ENCODE measurements at regions not wholly inside any gene's neighbourhood (a gene's known extent, or its start where the extent isn't known, plus 50 kb on each side); places are given as distances from the start of the nearest gene placed in this dataset.

DNA sequence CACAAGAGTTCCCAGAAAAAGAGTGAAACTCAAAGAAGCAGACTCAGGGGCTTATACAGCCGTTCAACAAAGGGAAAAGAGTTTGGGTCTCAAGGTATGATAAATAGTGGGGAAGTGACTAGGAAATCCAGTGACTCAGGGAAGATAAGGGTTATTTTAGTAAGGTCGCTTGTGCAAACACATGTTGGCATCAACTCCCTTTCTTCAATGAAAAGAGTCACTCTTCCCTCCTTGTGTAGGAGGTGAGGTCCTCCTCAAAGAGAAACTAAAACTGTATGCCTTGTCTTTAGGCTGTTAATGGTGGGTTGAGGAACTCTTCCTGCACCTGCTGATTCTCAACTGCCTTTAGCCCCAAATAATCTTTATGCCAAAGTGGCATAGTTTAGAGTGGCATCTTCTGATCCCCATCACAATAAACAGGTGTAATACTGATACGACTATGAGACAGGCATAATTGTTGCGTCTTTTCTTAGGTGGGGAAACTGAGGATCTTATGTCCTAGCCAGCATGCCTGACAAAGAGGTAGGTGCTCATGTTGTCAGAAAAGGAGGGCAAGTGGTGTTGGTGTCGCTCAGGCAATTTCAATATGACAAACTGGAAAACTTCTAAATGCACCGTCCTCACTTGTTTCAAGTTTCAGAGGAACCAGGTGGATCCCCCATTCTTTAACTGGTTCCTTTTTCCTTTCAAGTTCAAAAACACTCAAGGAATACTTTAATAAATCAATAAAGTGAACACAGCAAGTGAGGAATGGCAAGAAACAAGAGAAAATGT is 294.1 kb upstream of the RUNX1 start:
- in situ Hi-C loops (cut with MboI; ENCODE audit: low sequenced_read_pairs in 4 of 4) (no loop called here), intact Hi-C loops (cut with DNase I; ENCODE audit: low total_unique reads) (no loop called here)
- no peaks in the 10 kb centered on the region for H3K4me1 ChIP-seq
- no peaks in the 10 kb centered on the region for H3K9me3 ChIP-seq
- DNase-seq, result no peak
- ATAC-seq, result no peak
- H3K36me3 ChIP-seq, result no peaks in the 10 kb centered on the region
- no peak overlapping the region for H3K27ac ChIP-seq
- H3K4me3 ChIP-seq, result no peak overlapping the region
- no peak for TF ChIP-seq POLR2A (IDR thresholded peaks at IDR 0.05)
- TF ChIP-seq, protein P1, sequence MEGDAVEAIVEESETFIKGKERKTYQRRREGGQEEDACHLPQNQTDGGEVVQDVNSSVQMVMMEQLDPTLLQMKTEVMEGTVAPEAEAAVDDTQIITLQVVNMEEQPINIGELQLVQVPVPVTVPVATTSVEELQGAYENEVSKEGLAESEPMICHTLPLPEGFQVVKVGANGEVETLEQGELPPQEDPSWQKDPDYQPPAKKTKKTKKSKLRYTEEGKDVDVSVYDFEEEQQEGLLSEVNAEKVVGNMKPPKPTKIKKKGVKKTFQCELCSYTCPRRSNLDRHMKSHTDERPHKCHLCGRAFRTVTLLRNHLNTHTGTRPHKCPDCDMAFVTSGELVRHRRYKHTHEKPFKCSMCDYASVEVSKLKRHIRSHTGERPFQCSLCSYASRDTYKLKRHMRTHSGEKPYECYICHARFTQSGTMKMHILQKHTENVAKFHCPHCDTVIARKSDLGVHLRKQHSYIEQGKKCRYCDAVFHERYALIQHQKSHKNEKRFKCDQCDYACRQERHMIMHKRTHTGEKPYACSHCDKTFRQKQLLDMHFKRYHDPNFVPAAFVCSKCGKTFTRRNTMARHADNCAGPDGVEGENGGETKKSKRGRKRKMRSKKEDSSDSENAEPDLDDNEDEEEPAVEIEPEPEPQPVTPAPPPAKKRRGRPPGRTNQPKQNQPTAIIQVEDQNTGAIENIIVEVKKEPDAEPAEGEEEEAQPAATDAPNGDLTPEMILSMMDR (IDR thresholded peaks at IDR 0.05 in 4 of 5, conservative IDR thresholded peaks at IDR 0.05 in 1 of 5), result no peak
- no peaks in the 10 kb centered on the region for H3K27me3 ChIP-seq

DNA sequence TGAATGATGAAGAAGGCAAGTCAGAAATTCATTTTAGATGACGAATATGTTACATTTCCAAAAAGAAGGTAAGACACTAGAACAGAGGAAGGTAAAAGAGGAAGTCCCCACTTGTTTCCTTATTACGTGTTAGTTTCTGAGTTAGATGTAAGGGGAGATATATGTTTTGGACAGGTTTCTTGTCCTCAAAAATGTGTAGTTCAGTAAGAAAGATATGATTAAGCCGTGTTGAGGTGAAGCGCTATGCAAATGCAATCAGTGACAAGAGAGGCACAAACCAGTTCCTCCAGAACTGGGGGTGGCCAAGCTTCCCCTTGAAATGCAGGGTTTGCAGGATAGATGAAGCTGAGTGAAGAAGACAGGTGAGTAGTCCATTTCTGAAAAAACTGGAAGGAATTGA is 293.3 kb upstream of the RUNX1 start:
- Histone ChIP-seq H3K27ac (no peak overlapping the region), H3K27me3 (no peaks in the 10 kb centered on the region), H3K9me3 (no peaks in the 10 kb centered on the region), H3K4me1 (no peaks in the 10 kb centered on the region), H3K36me3 (no peaks in the 10 kb centered on the region), H3K4me3 (no peak overlapping the region)
- intact Hi-C loops (cut with DNase I; ENCODE audit: low total_unique reads) (no loop called here), in situ Hi-C loops (cut with MboI; ENCODE audit: low sequenced_read_pairs in 4 of 4) (no loop called here)
- no peak for ATAC-seq
- DNase-seq, result no peak
- no peak for TF ChIP-seq POLR2A (IDR thresholded peaks at IDR 0.05)
- TF ChIP-seq, protein P1 (IDR thresholded peaks at IDR 0.05 in 4 of 5, conservative IDR thresholded peaks at IDR 0.05 in 1 of 5), result no peak

DNA sequence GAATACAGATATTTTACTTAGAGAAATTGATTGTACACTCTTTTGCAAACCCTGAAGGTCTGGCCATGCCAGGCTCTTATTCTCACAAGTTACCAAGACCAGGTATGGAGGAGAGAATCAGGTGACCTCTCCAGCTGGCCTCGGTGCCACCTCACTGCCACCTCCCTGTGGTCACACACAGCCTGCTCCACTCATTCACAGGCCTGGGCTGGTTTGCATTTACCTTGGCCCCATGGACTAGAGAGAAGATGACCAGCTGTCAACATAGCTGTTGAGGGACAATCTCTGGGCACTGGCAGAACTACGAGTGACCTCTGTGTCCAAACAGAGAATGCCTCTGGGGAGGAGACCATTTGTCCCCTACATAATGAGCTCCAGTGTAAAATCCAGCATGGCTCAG is 291.2 kb upstream of the RUNX1 start:
- DNase-seq (no peak), ATAC-seq (no peak)
- H3K36me3 ChIP-seq, result no peaks in the 10 kb centered on the region
- no peak overlapping the region for H3K27ac ChIP-seq
- H3K9me3 ChIP-seq, result no peaks in the 10 kb centered on the region
- intact Hi-C loops (cut with DNase I; ENCODE audit: low total_unique reads) (no loop called here), in situ Hi-C loops (cut with MboI; ENCODE audit: low sequenced_read_pairs in 4 of 4) (no loop called here)
- no peaks in the 10 kb centered on the region for H3K4me1 ChIP-seq
- H3K4me3 ChIP-seq, result no peak overlapping the region
- TF ChIP-seq, protein P1 (IDR thresholded peaks at IDR 0.05 in 4 of 5, conservative IDR thresholded peaks at IDR 0.05 in 1 of 5), result no peak
- TF ChIP-seq POLR2A (IDR thresholded peaks at IDR 0.05), result no peak
- H3K27me3 ChIP-seq, result no peaks in the 10 kb centered on the region

DNA sequence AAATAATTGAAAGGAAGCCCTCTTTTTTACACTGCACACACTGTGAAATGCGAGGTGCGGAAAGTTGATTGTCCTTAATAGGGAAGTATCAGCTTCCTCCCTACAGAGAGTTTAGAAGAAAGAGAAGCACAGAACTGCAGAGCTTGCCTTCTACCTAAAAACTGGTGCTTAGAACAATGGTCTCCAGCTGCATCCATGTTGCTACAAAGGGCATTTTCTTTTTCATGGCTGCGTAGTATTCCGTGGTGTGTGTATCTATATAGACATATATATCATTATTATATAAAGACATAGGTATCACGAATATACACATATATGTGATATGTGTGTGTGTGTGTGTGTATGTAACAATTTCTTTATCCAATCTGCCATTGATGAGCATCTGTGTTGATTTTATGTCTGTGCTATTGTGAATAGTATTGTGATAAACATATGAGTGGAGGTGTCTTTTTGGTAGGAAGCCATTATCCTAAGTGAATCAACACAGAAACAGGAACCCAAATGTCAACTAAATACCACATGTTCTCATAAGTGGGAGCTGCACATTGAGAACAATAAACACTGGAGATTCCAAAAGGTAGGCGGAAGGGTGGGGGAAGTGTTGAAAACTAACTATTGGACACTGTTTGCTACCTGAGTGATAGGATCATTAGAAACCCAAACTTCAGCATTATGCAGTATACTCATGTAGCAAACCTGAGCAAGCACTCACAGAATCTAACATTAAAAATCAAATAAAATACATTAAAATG is 290.0 kb upstream of the RUNX1 start:
- intact Hi-C loops (cut with DNase I; ENCODE audit: low total_unique reads), result no loop called here
- in situ Hi-C loops (cut with MboI; ENCODE audit: low sequenced_read_pairs in 4 of 4), result no loop called here
- no peaks in the 10 kb centered on the region for H3K36me3 ChIP-seq
- DNase-seq (no peak), ATAC-seq (no peak)
- no peak overlapping the region for H3K4me3 ChIP-seq
- no peak overlapping the region for H3K27ac ChIP-seq
- TF ChIP-seq, protein P1 (IDR thresholded peaks at IDR 0.05 in 4 of 5, conservative IDR thresholded peaks at IDR 0.05 in 1 of 5), result no peak
- TF ChIP-seq POLR2A (IDR thresholded peaks at IDR 0.05), result no peak
- no peaks in the 10 kb centered on the region for H3K27me3 ChIP-seq
- H3K9me3 ChIP-seq, result no peaks in the 10 kb centered on the region
- H3K4me1 ChIP-seq, result no peaks in the 10 kb centered on the region
